ENCODE measurements at regions not wholly inside any gene's neighbourhood (a gene's known extent, or its start where the extent isn't known, plus 50 kb on each side); places are given as distances from the start of the nearest gene placed in this dataset.

GRCh38 chr13:111537843-111538499 is 217.5 kb downstream of the TEX29 start:
- TF ChIP-seq CTCF (IDR thresholded peaks at IDR 0.05): no peak
- no peak for TF ChIP-seq POLR2A (IDR thresholded peaks at IDR 0.05)
